AG04450 (cell line): ENCODE measurements at regions not wholly inside any gene's neighbourhood (a gene's known extent, or its start where the extent isn't known, plus 50 kb on each side); places are given as distances from the start of the nearest gene placed in this dataset.

Experiments
- CTCF ChIA-PET: fragments of 300-600, 350-600 bp; formaldehyde crosslinking; extraction: SDS; loops from one replicate; lab custom pipeline; 2022; ENCODE audit warnings: antibody characterized with exemption, inconsistent platforms; lab: Charles Lee
- POLR2A ChIA-PET: fragments of 350-600 bp; formaldehyde crosslinking; extraction: SDS; loops from one replicate; lab custom pipeline; 2021; ENCODE audit warnings: antibody characterized with exemption, inconsistent platforms; lab: Yijun Ruan, JAX
- DNase-seq: peaks from one replicate; pipeline ENCODE4 v3.0.0-alpha.2; 2011; ENCODE audit warnings: low read depth, low spot score
- H3K27ac ChIP-seq: one replicate; pipeline ENCODE4 v1.5.1; 2012; ENCODE audit warnings: low read depth, low read length, control low read depth
- H3K27me3 ChIP-seq: one replicate; pipeline ENCODE4 v1.6.0; 2012; ENCODE audit warnings: low read length; ENCODE audit not compliant: control insufficient read depth, insufficient read depth
- H3K4me3 ChIP-seq: 2 replicates; pipeline ENCODE4 v1.5.1; 2011; ENCODE audit warnings: mild to moderate bottlenecking, low read depth, low read length, control low read depth
- H3K9me3 ChIP-seq: 2 replicates; pipeline ENCODE4 v1.5.1; 2012; ENCODE audit warnings: low read length; ENCODE audit not compliant: control insufficient read depth, insufficient read depth
- CTCF ChIP-seq: IDR thresholded peaks from 2 replicates; pipeline ENCODE4 v1.5.1; 2011; ENCODE audit warnings: low read depth, low read length, control low read depth, inconsistent platforms

GRCh38 chr1:5651964-5652821 is 340.0 kb downstream of the NPHP4 start:
- TF ChIP-seq CTCF: no peak
- ChIA-PET CTCF (no interaction called here), POLR2A (no interaction called here)
- DNase-seq: no peak
- Histone ChIP-seq H3K4me3 (no peak overlapping the region), H3K27me3 (no peaks in the 10 kb centered on the region), H3K27ac (no peak overlapping the region), H3K9me3 (peaks cover 59% of the 10 kb centered on the region)

GRCh38 chr1:5651473-5651872 is 340.8 kb downstream of the NPHP4 start:
- H3K9me3 ChIP-seq: peaks cover 66% of the 10 kb centered on the region
- CTCF ChIA-PET: no interaction called here
- no peak overlapping the region for H3K4me3 ChIP-seq
- no peak overlapping the region for H3K27ac ChIP-seq
- no peak for DNase-seq
- no peaks in the 10 kb centered on the region for H3K27me3 ChIP-seq
- POLR2A ChIA-PET: no interaction called here
- no peak for TF ChIP-seq CTCF

- no peaks in the 10 kb centered on the region for H3K27me3 ChIP-seq
- ChIA-PET CTCF (no interaction called here), POLR2A (no interaction called here)
- peaks cover 71% of the 10 kb centered on the region for H3K9me3 ChIP-seq
- H3K27ac ChIP-seq: no peak overlapping the region
- DNase-seq: no peak
- TF ChIP-seq CTCF: no peak
- no peak overlapping the region for H3K4me3 ChIP-seq
Measured at GRCh38 chr1:5651027-5651410, 341.2 kb downstream of the NPHP4 start.

GRCh38 chr1:5650283-5651026 is 341.8 kb downstream of the NPHP4 start:
- POLR2A ChIA-PET: no interaction called here
- TF ChIP-seq CTCF: no peak
- peaks cover 75% of the 10 kb centered on the region for H3K9me3 ChIP-seq
- CTCF ChIA-PET: no interaction called here
- H3K4me3 ChIP-seq: no peak overlapping the region
- H3K27me3 ChIP-seq: no peaks in the 10 kb centered on the region
- DNase-seq: no peak
- H3K27ac ChIP-seq: no peak overlapping the region

- DNase-seq: no peak
- TF ChIP-seq CTCF: no peak
- Histone ChIP-seq H3K4me3 (no peak overlapping the region), H3K27me3 (no peaks in the 10 kb centered on the region), H3K27ac (no peak overlapping the region), H3K9me3 (peaks cover 81% of the 10 kb centered on the region)
- POLR2A ChIA-PET: no interaction called here
- CTCF ChIA-PET: no interaction called here
Measured at GRCh38 chr1:5649795-5650194, 342.4 kb downstream of the NPHP4 start.
